ENCODE measurements at regions not wholly inside any gene's neighbourhood (a gene's known extent, or its start where the extent isn't known, plus 50 kb on each side); places are given as distances from the start of the nearest gene placed in this dataset.

GRCh38 chr1:56139836-56140235 lies 439.5 kb downstream of the PLPP3 start:
- DNase-seq (ENCODE audit: low read depth), result no peak
- no peak overlapping the region for H3K4me3 ChIP-seq (ENCODE audit: low read depth, low read length)
- in situ Hi-C loops (cut with HindIII; ENCODE audit: low sequenced_read_pairs), result no loop called here
- no peak for TF ChIP-seq CTCF (IDR thresholded peaks at IDR 0.05; ENCODE audit: low read depth, low read length, missing control alignments)

- no peak for DNase-seq (ENCODE audit: low read depth)
- TF ChIP-seq CTCF (IDR thresholded peaks at IDR 0.05; ENCODE audit: low read depth, low read length, missing control alignments), result no peak
- in situ Hi-C loops (cut with HindIII; ENCODE audit: low sequenced_read_pairs), result no loop called here
- H3K4me3 ChIP-seq (ENCODE audit: low read depth, low read length), result no peak overlapping the region
Measured at GRCh38 chr1:56137521-56138505, 441.6 kb downstream of the PLPP3 start.

GRCh38 chr1:56137090-56137489 lies 442.3 kb downstream of the PLPP3 start:
- in situ Hi-C loops (cut with HindIII; ENCODE audit: low sequenced_read_pairs), result no loop called here
- H3K4me3 ChIP-seq (ENCODE audit: low read depth, low read length), result no peak overlapping the region
- no peak for TF ChIP-seq CTCF (IDR thresholded peaks at IDR 0.05; ENCODE audit: low read depth, low read length, missing control alignments)
- no peak for DNase-seq (ENCODE audit: low read depth)

- no peak for TF ChIP-seq CTCF (IDR thresholded peaks at IDR 0.05; ENCODE audit: low read depth, low read length, missing control alignments)
- in situ Hi-C loops (cut with HindIII; ENCODE audit: low sequenced_read_pairs), result no loop called here
Measured at GRCh38 chr1:56135864-56136147, 443.6 kb downstream of the PLPP3 start.

GRCh38 chr1:56135069-56135863 lies 444.1 kb downstream of the PLPP3 start:
- in situ Hi-C loops (cut with HindIII; ENCODE audit: low sequenced_read_pairs), result no loop called here

More at GRCh38 chr1:56135864-56136147, 443.6 kb downstream of the PLPP3 start:
- no peak overlapping the region for H3K4me3 ChIP-seq (ENCODE audit: low read depth, low read length)
- no peak for DNase-seq (ENCODE audit: low read depth)

More at GRCh38 chr1:56135069-56135863, 444.1 kb downstream of the PLPP3 start:
- no peak overlapping the region for H3K4me3 ChIP-seq (ENCODE audit: low read depth, low read length)
- DNase-seq (ENCODE audit: low read depth), result no peak
- no peak for TF ChIP-seq CTCF (IDR thresholded peaks at IDR 0.05; ENCODE audit: low read depth, low read length, missing control alignments)

Data from astrocyte of the cerebellum (primary cell).